Epithelial cell of esophagus (primary cell): ENCODE measurements at regions not wholly inside any gene's neighbourhood (a gene's known extent, or its start where the extent isn't known, plus 50 kb on each side); places are given as distances from the start of the nearest gene placed in this dataset.
"Not testable (repeated sequence)": the region's sequence is repeated elsewhere in the genome, so short reads cannot be mapped to it uniquely, and the experiment has no call there.

Experiments used
- DNase-seq: peaks from one replicate; pipeline ENCODE4 v3.0.0; 2010; ENCODE audit warnings: low read depth
- H3K4me3 ChIP-seq: 2 replicates; pipeline ENCODE4 v1.5.1; 2011; ENCODE audit warnings: mild to moderate bottlenecking, low read length, control low read depth

DNA sequence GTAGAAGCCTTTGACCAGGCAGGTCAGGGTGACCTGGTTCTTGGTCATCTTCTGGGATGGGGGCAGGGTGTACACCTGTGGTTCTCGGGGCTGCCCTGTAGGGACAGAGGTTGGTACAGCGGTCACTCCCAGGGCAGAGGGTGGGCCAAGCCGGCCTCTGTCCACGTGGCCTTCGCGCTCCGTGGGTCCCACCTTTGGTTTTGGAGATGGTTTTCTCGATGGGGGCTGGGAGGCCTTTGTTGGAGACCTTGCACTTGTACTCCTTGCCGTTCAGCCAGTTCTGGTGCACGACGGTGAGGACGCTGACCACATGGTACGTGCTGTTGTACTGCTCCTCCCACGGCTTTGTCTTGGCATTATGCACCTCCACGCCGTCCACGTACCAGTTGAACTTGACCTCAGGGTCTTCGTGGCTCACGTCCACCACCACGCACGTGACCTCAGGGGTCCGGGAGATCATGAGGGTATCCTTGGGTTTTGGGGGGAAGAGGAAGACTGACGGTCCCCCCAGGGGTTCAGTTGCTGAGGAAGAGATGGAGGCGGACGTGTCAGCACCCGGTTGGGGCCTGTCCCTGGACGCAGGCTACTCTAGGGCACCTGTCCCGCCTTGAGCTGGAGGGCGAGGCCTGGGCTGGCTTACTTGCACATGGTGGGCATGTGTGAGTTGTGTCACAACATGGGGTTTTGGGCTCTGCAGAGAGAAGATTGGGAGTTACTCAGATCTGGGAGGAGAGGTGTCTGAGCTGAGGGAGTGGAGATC is 142.3 kb downstream of the TMEM121 start:
- not testable (repeated sequence) for DNase-seq, H3K4me3 ChIP-seq

GRCh38 chr14:105669231-105669610 is 142.8 kb downstream of the TMEM121 start:
- H3K4me3 ChIP-seq, DNase-seq: not testable (repeated sequence)

DNA sequence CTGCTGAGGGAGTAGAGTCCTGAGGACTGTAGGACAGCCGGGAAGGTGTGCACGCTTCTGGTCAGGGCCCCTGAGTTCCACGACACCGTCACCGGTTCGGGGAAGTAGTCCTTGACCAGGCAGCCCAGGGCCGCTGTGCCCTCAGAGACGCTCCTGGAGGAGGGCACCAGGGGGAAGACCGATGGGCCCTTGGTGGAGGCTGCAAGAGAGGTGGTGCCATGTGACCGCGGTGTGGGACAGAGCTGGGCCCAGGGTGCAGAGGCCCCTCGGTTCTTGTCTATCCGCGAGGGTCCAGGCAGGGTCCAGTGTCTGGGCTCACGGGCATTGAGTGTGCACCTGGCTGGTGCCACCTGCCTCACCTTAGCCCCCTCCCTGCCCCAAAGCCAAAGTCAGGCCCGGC is 143.3 kb downstream of the TMEM121 start:
- not testable (repeated sequence) for DNase-seq

DNA sequence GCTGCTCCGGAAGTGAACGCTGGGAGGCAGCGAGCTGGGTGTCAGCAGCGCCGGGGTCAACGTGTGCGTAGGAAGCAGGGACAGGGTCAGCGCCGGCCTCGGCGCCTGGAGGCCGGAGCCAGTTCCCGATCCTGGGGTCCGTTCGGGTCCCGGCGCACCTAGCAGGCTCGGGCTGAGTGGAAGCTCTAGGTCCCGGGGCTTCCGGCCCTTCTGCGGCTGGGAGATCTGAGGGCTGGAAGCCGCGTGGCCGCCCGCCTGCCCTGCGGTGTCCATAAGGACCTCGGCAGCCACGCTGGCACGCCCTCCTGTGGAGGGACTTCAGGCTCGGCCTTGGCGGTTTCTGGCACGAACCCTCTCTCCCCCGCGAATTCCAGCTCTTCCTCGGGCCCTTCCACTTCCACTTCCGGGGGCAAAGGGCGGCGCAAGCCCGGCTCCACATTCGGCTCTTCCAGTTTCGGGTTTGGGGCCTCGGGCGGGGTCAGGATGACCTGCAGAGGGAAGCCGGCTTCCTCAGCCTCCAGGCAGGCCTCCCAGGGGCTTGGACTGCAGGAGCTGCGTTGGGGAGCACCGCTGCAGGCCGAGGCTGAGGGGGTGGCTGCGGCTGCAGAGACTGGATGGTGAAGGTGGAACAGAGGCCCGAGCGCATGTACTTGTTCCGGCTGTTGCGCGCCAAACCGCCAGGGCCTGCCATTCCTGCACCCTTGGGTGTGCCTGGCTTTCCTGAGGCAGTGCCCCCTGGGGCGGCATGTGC is 146.2 kb downstream of the TMEM121 start:
- DNase-seq = not testable (repeated sequence)

More for the DNA sequence above, 143.3 kb downstream of the TMEM121 start:
- not testable (repeated sequence) for H3K4me3 ChIP-seq

GRCh38 chr14:105675433-105675832 is 149.1 kb downstream of the TMEM121 start:
- not testable (repeated sequence) for DNase-seq, H3K4me3 ChIP-seq

More for the DNA sequence above, 146.2 kb downstream of the TMEM121 start:
- H3K4me3 ChIP-seq = not testable (repeated sequence)

DNA sequence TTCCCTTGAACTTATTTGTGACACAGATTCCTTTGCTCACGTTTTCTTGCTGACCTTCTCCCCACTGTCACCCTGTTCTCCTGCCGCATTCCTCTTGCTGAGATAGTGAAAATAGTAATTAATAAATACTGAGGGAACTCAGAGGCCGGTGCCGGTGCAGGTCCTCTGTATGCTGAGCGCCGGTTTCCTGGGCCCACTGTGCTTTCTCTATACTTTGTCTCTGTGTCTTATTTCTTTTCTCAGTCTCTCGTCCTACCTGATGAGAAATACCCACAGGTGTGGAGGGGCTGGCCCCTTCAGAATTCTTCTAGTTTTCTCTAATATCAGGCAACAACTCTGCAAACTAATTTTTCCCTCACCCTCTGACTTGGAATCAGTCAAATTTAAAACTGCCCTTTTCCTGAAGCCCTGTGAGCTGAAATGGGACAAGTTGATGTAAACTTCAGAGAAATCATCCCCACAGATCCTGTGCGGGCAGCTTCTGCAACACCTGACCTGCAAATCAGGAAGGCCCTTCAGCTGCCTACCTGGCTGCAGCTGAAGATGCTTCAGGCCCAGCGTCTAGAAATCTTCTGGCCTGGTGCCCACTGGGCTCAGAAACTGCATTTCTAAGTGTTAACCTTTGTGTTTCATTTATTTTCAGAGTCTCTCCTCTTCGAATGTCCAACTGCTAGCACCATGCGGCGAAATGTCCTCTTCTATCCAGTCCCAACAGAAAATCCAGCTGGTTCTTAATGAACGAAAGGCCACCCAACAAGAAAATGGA is 149.7 kb downstream of the TMEM121 start:
- H3K4me3 ChIP-seq, DNase-seq: not testable (repeated sequence)

DNA sequence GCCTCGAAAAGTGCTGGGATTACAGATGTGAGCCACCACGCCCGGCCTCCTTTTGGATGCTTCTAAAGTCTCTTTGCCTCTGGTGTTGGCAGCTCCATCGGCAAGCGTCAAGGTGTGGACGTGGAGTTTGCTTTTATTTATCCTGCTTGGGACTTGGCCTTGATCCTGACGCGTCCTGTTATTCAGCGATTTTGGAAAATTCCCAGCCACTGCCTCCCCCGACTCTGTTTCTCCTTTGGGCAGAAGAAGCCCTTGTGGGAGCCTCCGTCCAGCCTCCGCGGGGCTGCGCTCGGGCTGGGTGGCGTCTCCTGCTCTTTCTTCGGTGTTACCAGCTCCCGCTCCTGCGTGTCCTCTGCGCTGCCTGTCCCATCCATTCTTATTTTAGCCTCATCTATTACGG is 151.7 kb downstream of the TMEM121 start:
- DNase-seq, H3K4me3 ChIP-seq: not testable (repeated sequence)

DNA sequence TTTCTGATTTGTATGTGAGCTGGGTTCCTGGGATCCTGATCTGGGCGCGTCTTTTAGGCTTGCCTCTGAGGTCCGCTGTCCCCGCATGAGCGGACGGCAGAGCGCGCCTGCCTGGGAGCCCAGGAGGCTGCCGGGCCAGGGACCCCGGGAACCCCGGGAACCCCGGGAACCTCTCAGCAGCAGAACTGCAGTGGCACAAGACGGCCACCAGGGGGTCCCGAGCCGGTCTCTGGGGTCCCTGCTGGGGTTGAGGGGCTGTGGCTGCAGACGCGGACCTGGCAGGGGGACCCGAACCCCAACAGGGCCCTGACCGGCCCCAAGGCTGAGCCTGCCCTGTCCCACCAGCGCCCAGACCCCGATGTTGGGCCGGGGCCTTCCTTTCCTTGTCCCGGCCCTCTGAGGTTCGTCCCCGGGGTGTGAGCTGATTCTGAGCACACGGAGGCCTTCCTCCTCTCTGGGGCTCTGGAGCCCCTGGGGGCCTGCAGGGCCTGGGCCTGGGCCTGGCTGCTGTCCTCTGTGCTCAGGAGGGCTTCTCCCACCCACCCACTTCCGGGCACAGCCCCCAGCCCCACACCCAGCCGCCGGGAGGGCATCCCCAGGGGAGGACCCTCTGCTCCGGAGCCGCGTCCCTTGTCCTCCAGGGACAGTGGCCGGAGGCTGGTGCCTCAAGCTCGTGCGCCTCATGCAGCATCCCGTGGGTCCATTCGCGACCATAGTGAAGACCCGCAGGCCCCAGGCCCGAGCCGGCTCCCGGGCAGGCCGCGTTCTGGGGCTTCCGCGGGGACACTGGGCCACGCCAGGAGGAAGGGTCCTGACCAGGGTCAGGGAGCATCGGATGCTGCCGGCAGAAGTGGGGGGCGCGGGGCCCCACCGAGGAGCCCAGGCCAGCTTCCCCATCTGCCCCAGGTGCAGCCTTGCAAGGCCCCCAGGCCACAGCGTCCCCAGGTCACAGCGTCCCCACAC is 152.9 kb downstream of the TMEM121 start:
- not testable (repeated sequence) for DNase-seq, H3K4me3 ChIP-seq

GRCh38 chr14:105679959-105680735 is 153.8 kb downstream of the TMEM121 start:
- not testable (repeated sequence) for H3K4me3 ChIP-seq, DNase-seq

GRCh38 chr14:105680736-105681098 is 154.3 kb downstream of the TMEM121 start:
- not testable (repeated sequence) for H3K4me3 ChIP-seq, DNase-seq

GRCh38 chr14:105681606-105682185 is 155.3 kb downstream of the TMEM121 start:
- not testable (repeated sequence) for DNase-seq

DNA sequence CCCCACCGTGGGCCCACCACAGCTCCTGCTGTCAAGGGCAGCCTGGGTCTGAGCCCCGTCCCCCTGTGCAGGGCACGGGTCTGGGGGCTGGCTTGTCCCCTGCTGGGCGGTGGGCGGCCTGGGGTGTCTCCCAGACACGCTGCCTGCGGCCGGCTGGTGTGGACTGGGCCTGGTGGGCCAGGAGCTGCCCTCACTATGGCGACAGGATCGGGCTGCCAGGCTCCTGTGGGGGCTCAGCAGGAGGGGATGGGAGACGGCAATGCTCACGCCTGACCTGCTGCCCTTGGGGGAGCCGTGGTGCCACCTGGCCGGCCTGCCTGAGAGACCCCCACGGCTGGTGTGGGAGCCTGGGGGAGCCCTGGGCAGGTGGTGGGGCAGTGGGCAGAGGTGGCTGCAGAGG is 156.1 kb downstream of the TMEM121 start:
- H3K4me3 ChIP-seq, DNase-seq: not testable (repeated sequence)

More at GRCh38 chr14:105681606-105682185, 155.3 kb downstream of the TMEM121 start:
- not testable (repeated sequence) for H3K4me3 ChIP-seq
